SK-N-SH (cell line): ENCODE measurements at regions not wholly inside any gene's neighbourhood (a gene's known extent, or its start where the extent isn't known, plus 50 kb on each side); places are given as distances from the start of the nearest gene placed in this dataset.

Source experiments
- CTCF ChIA-PET: fragments of 300-600, 350-600 bp; formaldehyde crosslinking; extraction: SDS; loops from one replicate; lab custom pipeline; 2021; lab: Yijun Ruan, JAX
- POLR2A ChIA-PET: fragments of 350-600 bp; sonication (Branson Sonifier 250); formaldehyde crosslinking; extraction: SDS; loops from one replicate; lab custom pipeline; 2020; ENCODE audit warnings: antibody characterized with exemption, inconsistent platforms; lab: Yijun Ruan, JAX
- DNase-seq: peaks from one replicate; pipeline ENCODE4 v3.0.0; 2012
- H2AFZ ChIP-seq: fragments of 200-600 bp; sonication (generic); 2 replicates; pipeline ENCODE4 v1.8.1; 2016; ENCODE audit warnings: antibody characterized with exemption, mild to moderate bottlenecking, low read depth
- H3F3A ChIP-seq: fragments of 200-600 bp; sonication (generic); replicated peaks from 2 replicates; pipeline ENCODE3; 2016; ENCODE audit warnings: antibody characterized with exemption, mild to moderate bottlenecking; ENCODE audit not compliant: insufficient read depth
- H3K27ac ChIP-seq, 2 experiments: fragments of 200-500 bp in 1 of 2; fragments of 200-600 bp in 1 of 2; sonication (Bioruptor generic) in 1 of 2; sonication (generic), shearing (Covaris generic) in 1 of 2; 2 replicates each; pipeline versions ENCODE4 v1.5.1 to v1.6.1; 2014 to 2016; ENCODE audit warnings: low read depth in 2 of 2, inconsistent platforms in 1 of 2, low read length in 1 of 2, mild to moderate bottlenecking in 1 of 2, mixed read lengths in 1 of 2
- H3K27me3 ChIP-seq: fragments of 200-600 bp; sonication (generic), shearing (Covaris generic); 2 replicates; pipeline ENCODE4 v1.6.1; 2016; ENCODE audit warnings: mixed run types; ENCODE audit not compliant: insufficient read depth
- H3K36me3 ChIP-seq, 2 experiments: fragments of 200-500 bp in 1 of 2; fragments of 200-600 bp in 1 of 2; sonication (Bioruptor generic) in 1 of 2; sonication (generic) in 1 of 2; replicated peaks in 1 of 2; 2 replicates each; pipeline versions ENCODE3 to v1.5.1; 2014 to 2016; ENCODE audit warnings: low read length in 1 of 2, mild to moderate bottlenecking in 1 of 2; ENCODE audit not compliant: insufficient read depth in 2 of 2, control insufficient read depth in 1 of 2
- H3K4me1 ChIP-seq, 2 experiments: fragments of 200-500 bp in 1 of 2; fragments of 200-600 bp in 1 of 2; sonication (Bioruptor generic) in 1 of 2; sonication (generic), shearing (Covaris generic) in 1 of 2; 2 replicates each; pipeline versions ENCODE4 v1.5.1 to v1.6.1; 2014 to 2016; ENCODE audit warnings: low read depth in 1 of 2, low read length in 1 of 2, mixed run types in 1 of 2; ENCODE audit not compliant: insufficient read depth in 2 of 2, control insufficient read depth in 1 of 2
- H3K4me2 ChIP-seq: fragments of 200-600 bp; sonication (generic), shearing (Covaris generic); 2 replicates; pipeline ENCODE4 v1.6.1; 2017; ENCODE audit warnings: mixed run types
- H3K4me3 ChIP-seq, 2 experiments: fragments of 200-500 bp in 1 of 2; fragments of 200-600 bp in 1 of 2; sonication (Bioruptor generic) in 1 of 2; sonication (generic), shearing (Covaris generic) in 1 of 2; 2 replicates each; pipeline versions ENCODE4 v1.5.1 to v1.8.1; 2014 to 2016; ENCODE audit warnings: low read depth in 2 of 2, inconsistent platforms in 1 of 2, low read length in 1 of 2, mild to moderate bottlenecking in 1 of 2, mixed read lengths in 1 of 2, moderate library complexity in 1 of 2
- H3K79me2 ChIP-seq: fragments of 200-600 bp; sonication (generic); 2 replicates; pipeline ENCODE4 v1.8.1; 2017; ENCODE audit warnings: mild to moderate bottlenecking; ENCODE audit not compliant: insufficient read depth
- H3K9ac ChIP-seq: fragments of 200-600 bp; sonication (generic); 2 replicates; pipeline ENCODE4 v1.6.1; 2017; ENCODE audit warnings: mixed run types
- H3K9me2 ChIP-seq: fragments of 200-600 bp; sonication (generic); 2 replicates; pipeline ENCODE4 v1.6.1; 2017; ENCODE audit warnings: mixed run types
- H3K9me3 ChIP-seq: fragments of 200-600 bp; sonication (generic); 2 replicates; pipeline ENCODE4 v1.6.1; 2017; ENCODE audit warnings: mixed run types, mild to moderate bottlenecking, moderate library complexity
- H4K20me1 ChIP-seq: fragments of 200-600 bp; sonication (generic); 2 replicates; pipeline ENCODE4 v1.6.1; 2017; ENCODE audit warnings: mild to moderate bottlenecking, mixed run types; ENCODE audit not compliant: insufficient read depth
- ELF1 ChIP-seq: IDR thresholded peaks from 2 replicates; pipeline ENCODE4 v1.4.0; 2012
- EP300 ChIP-seq, 2 experiments: IDR thresholded peaks; 2 replicates each; pipeline versions ENCODE4 v1.4.0 to v1.6.1; 2012; ENCODE audit warnings: borderline replicate concordance in 1 of 2, low read depth in 1 of 2, low read length in 1 of 2
- EZH2phosphoT487 ChIP-seq: fragments of 200-600 bp; sonication (generic); IDR thresholded peaks from 2 replicates; pipeline ENCODE4 v1.6.1; 2017; ENCODE audit warnings: low read depth, mixed run types, mild to moderate bottlenecking, antibody characterized with exemption, moderate library complexity, borderline replicate concordance
- FOSL2 ChIP-seq: IDR thresholded peaks from 2 replicates; pipeline ENCODE4 v1.4.0; 2012; ENCODE audit warnings: low read depth, mild to moderate bottlenecking, moderate library complexity, borderline replicate concordance
- FOXJ3 ChIP-seq: sonication (generic); formaldehyde crosslinking; IDR thresholded peaks from 2 replicates; pipeline ENCODE4 v1.5.1; 2020; ENCODE audit warnings: mild to moderate bottlenecking, missing genetic modification reagents
- FOXM1 ChIP-seq: IDR thresholded peaks from 2 replicates; pipeline ENCODE4 v1.4.0; 2012; ENCODE audit warnings: low read depth, mild to moderate bottlenecking
- GATA2 ChIP-seq: sonication (generic); formaldehyde crosslinking; IDR thresholded peaks from 2 replicates; pipeline ENCODE4 v1.5.0; 2020; ENCODE audit warnings: mild to moderate bottlenecking, missing genetic modification reagents
- JUND ChIP-seq: IDR thresholded peaks from 2 replicates; pipeline ENCODE4 v1.4.0; 2012
- MEF2A ChIP-seq: IDR thresholded peaks from 2 replicates; pipeline ENCODE4 v1.4.0; 2012; ENCODE audit warnings: low read depth, borderline replicate concordance
- MXI1 ChIP-seq: IDR thresholded peaks from 2 replicates; pipeline ENCODE4 v1.6.1; 2012; ENCODE audit warnings: mild to moderate bottlenecking, low read depth, low read length, improper control_type of control experiment
- REST ChIP-seq: IDR thresholded peaks from 2 replicates; pipeline ENCODE4 v1.6.1; 2012; ENCODE audit warnings: mild to moderate bottlenecking, low read depth, low read length, moderate library complexity
- RXRA ChIP-seq: IDR thresholded peaks from 2 replicates; pipeline ENCODE4 v1.4.0; 2012; ENCODE audit warnings: low read depth, mild to moderate bottlenecking, borderline replicate concordance
- SIN3A ChIP-seq: IDR thresholded peaks from 2 replicates; pipeline ENCODE4 v1.6.1; 2012; ENCODE audit warnings: low read depth, mild to moderate bottlenecking, low read length, moderate library complexity, borderline replicate concordance
- SMC3 ChIP-seq: IDR thresholded peaks from 2 replicates; pipeline ENCODE4 v1.6.1; 2012; ENCODE audit warnings: low read depth, low read length, improper control_type of control experiment
- TAF1 ChIP-seq: IDR thresholded peaks from 2 replicates; pipeline ENCODE4 v1.6.1; 2012; ENCODE audit warnings: low read depth, mild to moderate bottlenecking, low read length, moderate library complexity, borderline replicate concordance
- TCF12 ChIP-seq: IDR thresholded peaks from 2 replicates; pipeline ENCODE4 v1.4.0; 2012
- YY1 ChIP-seq: IDR thresholded peaks from 2 replicates; pipeline ENCODE4 v1.4.0; 2012; ENCODE audit warnings: low read depth, mild to moderate bottlenecking
- WGBS: methylation state at CpG from one replicate; pipeline ENCODE4 v1.1.6; 2017; ENCODE audit warnings: low lambda C conversion rate; 5-methylcytosine and 5-hydroxymethylcytosine counted together
- TF ChIP-seq, protein P1 (sequence below): fragments of 200-600 bp; sonication (generic); IDR thresholded peaks from 2 replicates; pipeline ENCODE4 v1.6.1; 2017; ENCODE audit warnings: antibody characterized with exemption, mild to moderate bottlenecking, moderate library complexity
- TF ChIP-seq, protein P2 (sequence below): fragments of 150-350 bp; IDR thresholded peaks from 2 replicates; pipeline ENCODE4 v1.6.1; 2016; ENCODE audit warnings: mild to moderate bottlenecking, low read depth, low read length

GRCh38 chr1:166590161-166590560 is 249.1 kb upstream of the POGK start:
- ChIA-PET CTCF (no interaction called here), POLR2A (no interaction called here)
- Histone ChIP-seq H3K9me3 (no peaks in the 10 kb centered on the region), H3K36me3 (no peaks in the 10 kb centered on the region), H3K79me2 (no peaks in the 10 kb centered on the region), H3K9me2 (no peaks in the 10 kb centered on the region), H3K27ac (no peak overlapping the region), H4K20me1 (no peaks in the 10 kb centered on the region), H3F3A (no peaks in the 10 kb centered on the region), H3K9ac (no peak overlapping the region), H3K4me2 (no peak overlapping the region), H2AFZ (no peak overlapping the region), H3K27me3 (no peaks in the 10 kb centered on the region)
- no peak for DNase-seq
- 28% methylated on average over 2 of the region's 2 CpGs for WGBS
- TF ChIP-seq TAF1 (no peak), EZH2phosphoT487 (no peak), REST (no peak), RXRA (no peak), MXI1 (no peak)
- TF ChIP-seq, all 33 proteins: peak for 0
- Histone ChIP-seq H3K4me3 (no peak overlapping the region), H3K4me1 (no peaks in the 10 kb centered on the region)

GRCh38 chr1:166594646-166595045 is 244.6 kb upstream of the POGK start:
- CTCF ChIA-PET: no interaction called here
- no peak for TF ChIP-seq FOXM1
- no peak for TF ChIP-seq MEF2A
- no peak for TF ChIP-seq FOSL2
- no peak for TF ChIP-seq RXRA
- no peak for TF ChIP-seq EP300 (IDR thresholded peaks at IDR 0.05; ENCODE audit: borderline replicate concordance in 1 of 2, low read depth in 1 of 2, low read length in 1 of 2)
- no peak for TF ChIP-seq SMC3
- no peak for TF ChIP-seq MXI1
- TF ChIP-seq YY1: no peak
- no peak for TF ChIP-seq JUND
- TF ChIP-seq ELF1: no peak
- no peak for TF ChIP-seq SIN3A
- TF ChIP-seq REST: no peak
- no peak for TF ChIP-seq TCF12
- no peak for TF ChIP-seq GATA2 (CRISPR knock-in tag)
- TF ChIP-seq FOXJ3 (CRISPR knock-in tag): no peak
- TF ChIP-seq, protein P1, sequence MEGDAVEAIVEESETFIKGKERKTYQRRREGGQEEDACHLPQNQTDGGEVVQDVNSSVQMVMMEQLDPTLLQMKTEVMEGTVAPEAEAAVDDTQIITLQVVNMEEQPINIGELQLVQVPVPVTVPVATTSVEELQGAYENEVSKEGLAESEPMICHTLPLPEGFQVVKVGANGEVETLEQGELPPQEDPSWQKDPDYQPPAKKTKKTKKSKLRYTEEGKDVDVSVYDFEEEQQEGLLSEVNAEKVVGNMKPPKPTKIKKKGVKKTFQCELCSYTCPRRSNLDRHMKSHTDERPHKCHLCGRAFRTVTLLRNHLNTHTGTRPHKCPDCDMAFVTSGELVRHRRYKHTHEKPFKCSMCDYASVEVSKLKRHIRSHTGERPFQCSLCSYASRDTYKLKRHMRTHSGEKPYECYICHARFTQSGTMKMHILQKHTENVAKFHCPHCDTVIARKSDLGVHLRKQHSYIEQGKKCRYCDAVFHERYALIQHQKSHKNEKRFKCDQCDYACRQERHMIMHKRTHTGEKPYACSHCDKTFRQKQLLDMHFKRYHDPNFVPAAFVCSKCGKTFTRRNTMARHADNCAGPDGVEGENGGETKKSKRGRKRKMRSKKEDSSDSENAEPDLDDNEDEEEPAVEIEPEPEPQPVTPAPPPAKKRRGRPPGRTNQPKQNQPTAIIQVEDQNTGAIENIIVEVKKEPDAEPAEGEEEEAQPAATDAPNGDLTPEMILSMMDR: no peak
- TF ChIP-seq, protein P2, sequence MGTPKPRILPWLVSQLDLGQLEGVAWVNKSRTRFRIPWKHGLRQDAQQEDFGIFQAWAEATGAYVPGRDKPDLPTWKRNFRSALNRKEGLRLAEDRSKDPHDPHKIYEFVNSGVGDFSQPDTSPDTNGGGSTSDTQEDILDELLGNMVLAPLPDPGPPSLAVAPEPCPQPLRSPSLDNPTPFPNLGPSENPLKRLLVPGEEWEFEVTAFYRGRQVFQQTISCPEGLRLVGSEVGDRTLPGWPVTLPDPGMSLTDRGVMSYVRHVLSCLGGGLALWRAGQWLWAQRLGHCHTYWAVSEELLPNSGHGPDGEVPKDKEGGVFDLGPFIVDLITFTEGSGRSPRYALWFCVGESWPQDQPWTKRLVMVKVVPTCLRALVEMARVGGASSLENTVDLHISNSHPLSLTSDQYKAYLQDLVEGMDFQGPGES: no peak
- TF ChIP-seq EZH2phosphoT487: no peak

More at GRCh38 chr1:166594646-166595045, 244.6 kb upstream of the POGK start:
- Histone ChIP-seq H2AFZ (no peak overlapping the region), H3K79me2 (no peaks in the 10 kb centered on the region), H3K36me3 (no peaks in the 10 kb centered on the region), H3F3A (no peaks in the 10 kb centered on the region), H3K4me3 (no peak overlapping the region), H3K27ac (no peak overlapping the region), H3K9me3 (no peaks in the 10 kb centered on the region), H3K9me2 (no peaks in the 10 kb centered on the region), H3K9ac (no peak overlapping the region), H3K4me2 (no peak overlapping the region), H3K4me1 (no peaks in the 10 kb centered on the region), H4K20me1 (no peaks in the 10 kb centered on the region), H3K27me3 (no peaks in the 10 kb centered on the region)
- WGBS: 15% methylated on average over 3 of the region's 3 CpGs
- DNase-seq: no peak
- POLR2A ChIA-PET: no interaction called here
